Fibroblast of pulmonary artery (primary cell): ENCODE measurements at regions not wholly inside any gene's neighbourhood (a gene's known extent, or its start where the extent isn't known, plus 50 kb on each side); places are given as distances from the start of the nearest gene placed in this dataset.
"Not testable (repeated sequence)": the region's sequence is repeated elsewhere in the genome, so short reads cannot be mapped to it uniquely, and the experiment has no call there.

Source experiments
- DNase-seq: peaks from one replicate; pipeline ENCODE4 v3.0.0-alpha.2; 2010; ENCODE audit warnings: low read depth
- H3K4me3 ChIP-seq: replicated peaks from 2 replicates; pipeline ENCODE4 v1.5.1; 2011; ENCODE audit warnings: low read depth, mild to moderate bottlenecking, control low read depth, low read length, moderate library complexity
- CTCF ChIP-seq: IDR thresholded peaks from 2 replicates; pipeline ENCODE4 v1.5.1; 2011; ENCODE audit warnings: mild to moderate bottlenecking, control low read depth, low read length, inconsistent platforms; ENCODE audit errors: missing control alignments

- no peak for DNase-seq
- H3K4me3 ChIP-seq, result no peak overlapping the region
- TF ChIP-seq CTCF, result no peak
Measured at GRCh38 chr10:7071421-7071820, 339.4 kb downstream of the SFMBT2 start.

GRCh38 chr10:7070950-7071349 lies 339.9 kb downstream of the SFMBT2 start:
- TF ChIP-seq CTCF, result no peak
- DNase-seq, result no peak
- no peak overlapping the region for H3K4me3 ChIP-seq

DNA sequence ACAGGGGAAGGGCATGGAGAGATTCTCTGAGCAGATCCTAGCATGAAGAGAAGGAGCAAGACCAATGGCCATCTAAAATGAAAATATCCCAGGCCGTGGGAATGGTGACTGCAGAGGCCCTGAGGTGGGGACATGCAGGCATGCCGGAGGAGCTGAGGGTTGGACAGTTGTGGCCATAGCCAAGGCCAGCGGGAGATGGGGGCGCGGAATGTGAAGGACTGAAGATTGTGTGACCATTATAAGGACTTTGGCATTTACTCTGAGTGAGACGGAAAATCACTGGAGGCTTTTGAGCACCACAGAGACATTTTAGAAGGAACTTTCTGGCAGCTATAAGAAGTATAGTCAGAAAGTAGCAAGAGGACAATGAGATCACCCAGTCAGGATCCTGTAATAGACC lies 341.1 kb downstream of the SFMBT2 start:
- DNase-seq, result no peak
- TF ChIP-seq CTCF, result no peak
- H3K4me3 ChIP-seq, result no peak overlapping the region

GRCh38 chr10:7056216-7056615 lies 354.6 kb downstream of the SFMBT2 start:
- no peak overlapping the region for H3K4me3 ChIP-seq
- TF ChIP-seq CTCF, result no peak
- DNase-seq, result no peak

DNA sequence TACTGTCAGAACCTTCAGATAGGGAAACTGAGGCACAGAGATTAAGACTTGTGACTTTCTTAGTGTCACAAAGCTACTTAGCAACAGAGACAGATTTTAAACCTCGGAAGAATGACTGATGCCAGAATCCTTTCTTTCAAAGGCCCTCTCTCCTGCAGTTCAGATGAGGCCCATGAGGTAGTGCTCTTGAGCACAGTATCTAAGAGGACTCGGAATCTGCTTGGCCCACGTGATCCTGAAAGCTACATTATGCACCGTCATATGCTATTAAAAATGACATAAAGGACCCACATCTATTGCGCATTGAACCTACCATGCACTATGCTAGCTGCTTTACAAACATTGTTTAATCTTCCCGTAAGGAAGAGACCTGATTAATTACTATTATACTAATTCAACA lies 355.9 kb downstream of the SFMBT2 start:
- H3K4me3 ChIP-seq, result no peak overlapping the region
- TF ChIP-seq CTCF, result peak; percentile 26
- peak; percentile 14 for DNase-seq

- no peak for DNase-seq
- TF ChIP-seq CTCF, result no peak
- no peak overlapping the region for H3K4me3 ChIP-seq
Measured at GRCh38 chr10:7053195-7053594, 357.6 kb downstream of the SFMBT2 start.

DNA sequence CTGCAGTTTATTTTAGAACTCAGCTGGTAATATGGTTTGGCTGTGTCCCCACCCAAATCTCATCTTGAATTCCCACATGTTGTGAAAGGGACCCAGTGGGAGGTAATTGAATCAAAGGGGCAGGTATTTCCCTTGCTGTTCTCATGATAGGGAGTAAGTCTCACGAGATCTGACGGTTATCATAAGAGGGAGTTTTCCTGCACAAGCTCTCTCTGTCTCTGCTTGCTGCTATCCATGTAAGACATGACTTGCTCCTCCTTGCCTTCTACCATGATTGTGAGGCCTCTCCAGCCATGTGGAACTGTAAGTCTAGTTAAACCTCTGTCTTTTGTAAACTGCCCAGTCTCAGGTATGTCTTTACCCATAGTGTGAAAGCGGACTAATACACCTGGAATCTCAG lies 360.8 kb downstream of the SFMBT2 start:
- not testable (repeated sequence) for DNase-seq, H3K4me3 ChIP-seq

DNA sequence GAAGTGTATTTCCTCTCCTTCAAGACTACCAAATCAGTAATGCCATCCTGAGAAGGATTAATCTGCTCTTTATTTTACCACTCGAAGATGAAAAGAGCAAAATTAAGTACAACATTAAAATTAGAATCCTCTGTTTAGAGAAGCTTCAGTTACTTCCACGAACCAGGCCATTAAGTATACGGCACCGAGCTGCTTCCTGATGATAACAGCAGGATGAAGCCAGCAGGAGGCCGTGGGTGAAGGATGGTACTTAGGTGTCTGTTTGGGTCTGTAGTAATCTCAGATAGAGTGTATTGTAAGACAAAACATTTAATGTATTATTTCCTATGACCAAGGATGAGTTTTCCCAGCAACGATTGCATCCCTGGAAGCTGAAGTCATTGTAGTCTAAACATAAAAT lies 362.8 kb downstream of the SFMBT2 start:
- H3K4me3 ChIP-seq, result no peak overlapping the region
- TF ChIP-seq CTCF, result no peak
- no peak for DNase-seq
